Keratinocyte (primary cell): ENCODE measurements at regions not wholly inside any gene's neighbourhood (a gene's known extent, or its start where the extent isn't known, plus 50 kb on each side); places are given as distances from the start of the nearest gene placed in this dataset.

Experiments
- DNase-seq: peaks from one replicate; pipeline ENCODE4 v3.0.0-alpha.2; 2011; ENCODE audit warnings: low read depth, missing footprints, low spot score
- FAIRE-seq: peaks from 2 replicates; lab custom pipeline; 2011; peaks lifted over from hg19 to GRCh38; lab: Jason Lieb, UNC
- H2AFZ ChIP-seq: 2 replicates; pipeline ENCODE4 v1.6.0; 2012; ENCODE audit warnings: low read length, control low read depth, inconsistent platforms; ENCODE audit not compliant: control insufficient read depth
- H3K27ac ChIP-seq: 2 replicates; pipeline ENCODE4 v1.5.1; 2011; ENCODE audit warnings: low read length; ENCODE audit not compliant: control insufficient read depth, insufficient read depth
- H3K27me3 ChIP-seq: 3 replicates; pipeline ENCODE4 v1.6.0; 2011; ENCODE audit warnings: low read length; ENCODE audit not compliant: control insufficient read depth, insufficient read depth; ENCODE audit errors: extremely low read depth
- H3K36me3 ChIP-seq, 2 experiments: 2 replicates in 1 of 2; 3 replicates in 1 of 2; pipeline ENCODE4 v1.5.1; 2011; ENCODE audit warnings: low read length in 2 of 2, mild to moderate bottlenecking in 1 of 2; ENCODE audit not compliant: control insufficient read depth in 2 of 2, insufficient read depth in 2 of 2; ENCODE audit errors: extremely low read depth in 1 of 2
- H3K4me1 ChIP-seq: 3 replicates; pipeline ENCODE4 v1.5.1; 2011; ENCODE audit warnings: low read length; ENCODE audit not compliant: control insufficient read depth, insufficient read depth; ENCODE audit errors: extremely low read depth
- H3K4me2 ChIP-seq: 3 replicates; pipeline ENCODE4 v1.6.0; 2011; ENCODE audit warnings: low read depth, low read length; ENCODE audit not compliant: control insufficient read depth, insufficient read depth; ENCODE audit errors: extremely low read depth
- H3K4me3 ChIP-seq, 3 experiments: fragments of 200-600 bp in 1 of 3; sonication (generic) in 1 of 3; 2 replicates in 2 of 3; 3 replicates in 1 of 3; pipeline ENCODE4 v1.5.1; 2011 to 2016; ENCODE audit warnings: low read length in 3 of 3, mild to moderate bottlenecking in 3 of 3, control low read depth in 2 of 3, inconsistent platforms in 1 of 3, low read depth in 1 of 3, mixed read lengths in 1 of 3, mixed run types in 1 of 3, moderate library complexity in 1 of 3; ENCODE audit not compliant: control insufficient read depth in 2 of 3, insufficient read depth in 2 of 3; ENCODE audit errors: extremely low read depth in 1 of 3
- H3K79me2 ChIP-seq: 2 replicates; pipeline ENCODE4 v1.6.0; 2012; ENCODE audit warnings: low read length; ENCODE audit not compliant: control insufficient read depth, insufficient read depth
- H3K9ac ChIP-seq: 3 replicates; pipeline ENCODE4 v1.6.0; 2011; ENCODE audit warnings: low read length; ENCODE audit not compliant: control insufficient read depth, insufficient read depth; ENCODE audit errors: extremely low read depth
- H3K9me1 ChIP-seq: 3 replicates; pipeline ENCODE4 v1.6.0; 2011; ENCODE audit warnings: low read length; ENCODE audit not compliant: control insufficient read depth, insufficient read depth; ENCODE audit errors: extremely low read depth
- H3K9me3 ChIP-seq: 2 replicates; pipeline ENCODE4 v1.5.1; 2012; ENCODE audit warnings: low read depth, low read length; ENCODE audit not compliant: control insufficient read depth
- H4K20me1 ChIP-seq: 3 replicates; pipeline ENCODE4 v1.6.0; 2011; ENCODE audit warnings: low read length; ENCODE audit not compliant: control insufficient read depth, insufficient read depth; ENCODE audit errors: extremely low read depth
- CTCF ChIP-seq, 3 experiments: IDR thresholded peaks in 1 of 3; conservative IDR thresholded peaks in 1 of 3; optimal IDR thresholded peaks in 1 of 3; 2 replicates in 2 of 3; 3 replicates in 1 of 3; pipeline versions ENCODE3 to v1.5.1; 2011; ENCODE audit warnings: low read length in 3 of 3, mild to moderate bottlenecking in 3 of 3, moderate library complexity in 2 of 3, control low read depth in 1 of 3, inconsistent platforms in 1 of 3; ENCODE audit not compliant: insufficient read depth in 2 of 3; ENCODE audit errors: extremely low read depth in 1 of 3
- EZH2 ChIP-seq: IDR thresholded peaks from one replicate; pipeline ENCODE4 v1.6.1; 2012; ENCODE audit warnings: inconsistent platforms, mild to moderate bottlenecking, low read length, moderate library complexity
- dilution Hi-C: fragments of 300-500 bp; cut with MboI; formaldehyde crosslinking; loops from one replicate; pipeline ENCODE4 v1.7.0; 2020; ENCODE audit warnings: low sequenced_read_pairs; ENCODE audit not compliant: extremely low pct_ligation_motif_present

DNA sequence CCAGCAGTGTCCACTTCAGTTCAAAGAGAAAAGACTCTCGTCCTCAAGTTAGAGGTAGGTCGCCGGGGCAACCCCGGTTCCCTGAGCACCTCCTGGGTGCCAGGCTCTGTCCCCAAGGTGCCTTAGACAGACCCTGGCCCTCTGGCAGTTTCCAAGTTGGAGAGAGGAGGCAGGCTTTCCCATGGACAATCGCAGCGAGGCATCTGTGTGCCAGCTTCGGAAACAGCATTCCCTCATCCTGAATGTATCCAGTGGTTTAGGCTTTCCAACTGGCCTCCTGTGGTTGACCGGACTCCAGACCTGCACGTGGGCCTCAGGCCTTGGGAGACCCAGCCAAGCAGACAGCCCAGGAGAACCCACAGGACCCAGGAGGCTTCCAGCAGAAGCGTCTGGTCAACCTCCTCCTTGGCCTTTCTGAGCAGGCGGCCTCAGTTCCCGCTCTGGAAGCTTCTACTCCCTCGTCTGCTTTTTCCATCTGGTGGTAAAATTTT, 70.3 kb downstream of the KCNF1 start:
- no peak for TF ChIP-seq CTCF (optimal IDR thresholded peaks at IDR 0.05 in 1 of 3, IDR thresholded peaks at IDR 0.05 in 1 of 3, conservative IDR thresholded peaks at IDR 0.05 in 1 of 3; ENCODE audit: extremely low read depth in 1 of 3, insufficient read depth in 2 of 3, low read length in 3 of 3)
- no peak for TF ChIP-seq EZH2
- Histone ChIP-seq H3K4me1 (no peaks in the 10 kb centered on the region), H4K20me1 (no peaks in the 10 kb centered on the region), H3K27ac (no peak overlapping the region), H3K27me3 (peaks cover 19% of the 10 kb centered on the region), H3K36me3 (no peaks in the 10 kb centered on the region), H3K79me2 (no peaks in the 10 kb centered on the region), H2AFZ (no peak overlapping the region), H3K9ac (no peak overlapping the region), H3K4me3 (no peak overlapping the region), H3K9me3 (no peaks in the 10 kb centered on the region), H3K4me2 (no peak overlapping the region), H3K9me1 (no peaks in the 10 kb centered on the region)
- FAIRE-seq (no peak), DNase-seq (no peak)
- dilution Hi-C loops: no loop called here

DNA sequence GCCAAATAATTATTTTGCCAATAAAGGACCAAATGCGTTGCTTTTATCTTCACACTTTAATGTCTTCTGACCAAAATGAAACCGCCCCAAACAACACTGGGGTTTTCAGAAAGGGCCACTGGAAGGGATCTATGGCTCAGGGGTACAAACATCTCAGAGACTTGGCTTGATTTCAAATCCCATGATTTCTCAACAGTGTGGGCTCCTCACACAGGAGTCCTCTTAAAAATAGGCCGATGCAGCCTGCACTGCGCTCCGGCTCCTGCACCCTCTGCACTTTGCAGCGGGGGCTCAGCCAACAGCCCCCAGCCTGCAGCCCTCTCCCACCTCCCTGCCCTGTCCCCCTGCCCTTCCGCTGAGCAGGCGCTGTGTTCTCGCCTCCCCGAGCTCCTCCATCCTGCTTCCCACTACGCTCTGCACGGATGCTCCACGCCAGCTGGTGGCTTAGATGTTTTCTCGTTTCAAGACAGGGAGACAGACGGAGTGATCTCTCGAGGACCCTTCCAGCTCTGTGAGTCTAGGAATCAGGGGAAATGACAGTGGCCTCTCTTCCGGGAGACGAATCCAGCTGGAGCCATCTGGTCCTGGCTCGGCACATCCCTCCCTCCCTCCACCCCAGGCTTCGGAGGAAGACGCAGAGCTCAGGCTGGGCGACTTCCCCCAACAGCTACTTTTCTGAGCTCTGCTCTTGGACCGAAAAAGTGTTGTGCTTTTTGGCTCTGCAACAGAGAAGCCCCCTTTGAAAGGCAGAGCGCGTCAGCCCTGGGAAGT, 71.4 kb downstream of the KCNF1 start:
- H3K4me1 ChIP-seq: no peaks in the 10 kb centered on the region
- no peak overlapping the region for H3K4me2 ChIP-seq
- H2AFZ ChIP-seq: no peak overlapping the region
- peaks cover 15% of the 10 kb centered on the region for H3K27me3 ChIP-seq
- FAIRE-seq (no peak), DNase-seq (no peak)
- no peak for TF ChIP-seq EZH2
- TF ChIP-seq CTCF (optimal IDR thresholded peaks at IDR 0.05 in 1 of 3, IDR thresholded peaks at IDR 0.05 in 1 of 3, conservative IDR thresholded peaks at IDR 0.05 in 1 of 3; ENCODE audit: extremely low read depth in 1 of 3, insufficient read depth in 2 of 3, low read length in 3 of 3): no peak
- H3K36me3 ChIP-seq: no peaks in the 10 kb centered on the region
- no peak overlapping the region for H3K9ac ChIP-seq
- no peaks in the 10 kb centered on the region for H3K9me3 ChIP-seq
- no peaks in the 10 kb centered on the region for H3K9me1 ChIP-seq
- no peak overlapping the region for H3K4me3 ChIP-seq
- no peaks in the 10 kb centered on the region for H4K20me1 ChIP-seq
- H3K27ac ChIP-seq: no peak overlapping the region
- no peaks in the 10 kb centered on the region for H3K79me2 ChIP-seq
- dilution Hi-C loops: no loop called here
